ENCODE measurements at regions not wholly inside any gene's neighbourhood (a gene's known extent, or its start where the extent isn't known, plus 50 kb on each side); places are given as distances from the start of the nearest gene placed in this dataset.

DNA sequence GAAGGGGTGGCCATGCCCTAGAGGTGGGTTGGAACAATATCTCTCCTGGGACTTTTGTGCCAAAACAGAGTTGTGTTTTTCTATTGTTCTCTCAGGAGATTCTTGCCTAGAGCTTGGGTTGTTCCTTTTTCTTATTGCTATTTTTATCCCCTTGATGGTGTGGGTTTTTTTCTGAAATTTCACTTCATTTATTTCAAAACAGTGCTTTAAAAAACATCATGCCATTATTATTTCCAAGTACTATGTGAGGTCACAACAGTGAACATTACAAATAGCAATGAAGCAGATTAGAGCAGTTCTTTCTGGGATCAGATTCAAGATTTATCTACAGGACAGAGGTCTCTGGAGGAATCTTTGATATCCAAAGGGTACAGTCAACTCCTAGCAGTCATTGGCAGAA, 76.6 kb downstream of the ACTBL2 start:
- TF ChIP-seq CBX8 (IDR thresholded peaks at IDR 0.05): no peak
- TF ChIP-seq FOSL2 (IDR thresholded peaks at IDR 0.05): no peak
- TF ChIP-seq FOSL2 (CRISPR knock-in tag; IDR thresholded peaks at IDR 0.05): no peak
- no peak for TF ChIP-seq CTCF (IDR thresholded peaks at IDR 0.05)
- TF ChIP-seq POLR2A (IDR thresholded peaks at IDR 0.05; ENCODE audit: low read length): no peak
- TF ChIP-seq SMC3 (IDR thresholded peaks at IDR 0.05): no peak
- TF ChIP-seq RFX5 (IDR thresholded peaks at IDR 0.05): no peak
- no peak for TF ChIP-seq EP300 (IDR thresholded peaks at IDR 0.05)
- TF ChIP-seq, protein P1, sequence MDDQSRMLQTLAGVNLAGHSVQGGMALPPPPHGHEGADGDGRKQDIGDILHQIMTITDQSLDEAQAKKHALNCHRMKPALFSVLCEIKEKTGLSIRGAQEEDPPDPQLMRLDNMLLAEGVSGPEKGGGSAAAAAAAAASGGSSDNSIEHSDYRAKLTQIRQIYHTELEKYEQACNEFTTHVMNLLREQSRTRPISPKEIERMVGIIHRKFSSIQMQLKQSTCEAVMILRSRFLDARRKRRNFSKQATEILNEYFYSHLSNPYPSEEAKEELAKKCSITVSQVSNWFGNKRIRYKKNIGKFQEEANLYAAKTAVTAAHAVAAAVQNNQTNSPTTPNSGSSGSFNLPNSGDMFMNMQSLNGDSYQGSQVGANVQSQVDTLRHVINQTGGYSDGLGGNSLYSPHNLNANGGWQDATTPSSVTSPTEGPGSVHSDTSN (IDR thresholded peaks at IDR 0.05): no peak
- TF ChIP-seq, protein P2, sequence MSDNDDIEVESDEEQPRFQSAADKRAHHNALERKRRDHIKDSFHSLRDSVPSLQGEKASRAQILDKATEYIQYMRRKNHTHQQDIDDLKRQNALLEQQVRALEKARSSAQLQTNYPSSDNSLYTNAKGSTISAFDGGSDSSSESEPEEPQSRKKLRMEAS (IDR thresholded peaks at IDR 0.05): no peak
- TF ChIP-seq MAFK (IDR thresholded peaks at IDR 0.05; ENCODE audit: partially characterized antibody): no peak
- no peak for TF ChIP-seq PHF8 (IDR thresholded peaks at IDR 0.05; ENCODE audit: borderline replicate concordance, low read depth)
- TF ChIP-seq HDAC2 (IDR thresholded peaks at IDR 0.05): no peak
- no peak for TF ChIP-seq JUN (IDR thresholded peaks at IDR 0.05)
